HepG2 (cell line): ENCODE measurements at regions not wholly inside any gene's neighbourhood (a gene's known extent, or its start where the extent isn't known, plus 50 kb on each side); places are given as distances from the start of the nearest gene placed in this dataset.

Experiments used
- ATAC-seq: fragments of 200-7000 bp; cut with Tn5 transposase; 3 replicates; pipeline ENCODE4 v1.9.1; 2020; ENCODE audit warnings: mild to moderate bottlenecking, moderate library complexity
- BruUV-seq: library from RNA; stranded (reverse); fragments of 400-500 nt; replicated peaks from 2 replicates; lab custom pipeline; 2021; lab: Mats Ljungman, UMichigan
- CTCF ChIA-PET: fragments of 300-600 bp; formaldehyde crosslinking; extraction: SDS; loops from one replicate; lab custom pipeline; 2021; ENCODE audit warnings: low total read pairs, inconsistent platforms, low intra/inter-chr PET ratio; lab: Yijun Ruan, JAX
- POLR2A ChIA-PET: fragments of 350-600 bp; sonication (Branson Sonifier 250); formaldehyde crosslinking; loops from one replicate; lab custom pipeline; 2020; ENCODE audit warnings: antibody characterized with exemption, inconsistent platforms; lab: Yijun Ruan, JAX
- DNase-seq: peaks from one replicate; pipeline ENCODE4 v3.0.0-alpha.2; 2015; ENCODE audit warnings: low spot score
- FAIRE-seq: peaks from 3 replicates; lab custom pipeline; 2011; peaks lifted over from hg19 to GRCh38; lab: Jason Lieb, UNC
- H2AFZ ChIP-seq: one replicate; pipeline ENCODE4 v1.6.1; 2011; ENCODE audit warnings: low read length, inconsistent platforms
- H3K27ac ChIP-seq: fragments of 300-600 bp; 3 replicates; pipeline ENCODE4 v1.8.0; 2011; ENCODE audit warnings: mixed run types, mild to moderate bottlenecking, mixed read lengths, low read length, inconsistent platforms; ENCODE audit not compliant: insufficient read depth; ENCODE audit errors: extremely low read length
- H3K27me3 ChIP-seq, 2 experiments: fragments of 200-600 bp in 1 of 2; 2 replicates in 1 of 2; 3 replicates in 1 of 2; pipeline versions ENCODE4 v1.6.0 to v1.8.0; 2011; ENCODE audit warnings: low read length in 2 of 2, mild to moderate bottlenecking in 2 of 2, moderate library complexity in 2 of 2, inconsistent platforms in 1 of 2; ENCODE audit not compliant: insufficient read depth in 2 of 2, control insufficient read depth in 1 of 2
- H3K36me3 ChIP-seq, 2 experiments: fragments of 200-600 bp in 1 of 2; replicated peaks in 1 of 2; 2 replicates in 1 of 2; 3 replicates in 1 of 2; pipeline versions ENCODE4 v1.5.1 to v1.8.0; 2011; ENCODE audit warnings: low read length in 2 of 2, inconsistent platforms in 1 of 2; ENCODE audit not compliant: insufficient read depth in 2 of 2, control insufficient read depth in 1 of 2
- H3K4me1 ChIP-seq: 2 replicates; pipeline ENCODE4 v1.5.1; 2012; ENCODE audit warnings: low read length, inconsistent platforms; ENCODE audit not compliant: insufficient read depth
- H3K4me2 ChIP-seq: 2 replicates; pipeline ENCODE4 v1.6.0; 2011; ENCODE audit warnings: low read depth, low read length, inconsistent platforms
- H3K4me3 ChIP-seq, 3 experiments: fragments of 200-600 bp in 1 of 3; sonication (generic), shearing (Covaris generic) in 1 of 3; replicated peaks in 1 of 3; 2 replicates each; pipeline ENCODE4 v1.5.1; 2011 to 2016; ENCODE audit warnings: low read length in 3 of 3, inconsistent platforms in 2 of 3, low read depth in 2 of 3, mild to moderate bottlenecking in 2 of 3, control low read depth in 1 of 3, mixed read lengths in 1 of 3; ENCODE audit not compliant: insufficient read depth in 1 of 3
- H3K79me2 ChIP-seq: one replicate; pipeline ENCODE4 v1.6.1; 2011; ENCODE audit warnings: low read length, inconsistent platforms; ENCODE audit not compliant: insufficient read depth
- H3K9ac ChIP-seq: 2 replicates; pipeline ENCODE4 v1.6.0; 2011; ENCODE audit warnings: mild to moderate bottlenecking, low read depth, low read length, inconsistent platforms; ENCODE audit not compliant: insufficient read depth
- H3K9me3 ChIP-seq: 2 replicates; pipeline ENCODE4 v1.5.1; 2012; ENCODE audit warnings: mild to moderate bottlenecking, low read length
- H4K20me1 ChIP-seq: 2 replicates; pipeline ENCODE4 v1.6.0; 2011; ENCODE audit warnings: inconsistent platforms, mild to moderate bottlenecking, low read length, moderate library complexity; ENCODE audit not compliant: insufficient read depth
- CSRNP1 ChIP-seq: sonication (generic); formaldehyde crosslinking; IDR thresholded peaks from 2 replicates; pipeline ENCODE4 v1.8.1; 2023; ENCODE audit warnings: mild to moderate bottlenecking, missing genetic modification reagents
- HMGA1 ChIP-seq: sonication (generic); formaldehyde crosslinking; conservative IDR thresholded peaks from 2 replicates; pipeline ENCODE4 v1.4.0; 2020; ENCODE audit warnings: missing genetic modification reagents
- MXI1 ChIP-seq: IDR thresholded peaks from 3 replicates; pipeline ENCODE4 v1.6.1; 2012; ENCODE audit warnings: low read depth, low read length, inconsistent platforms, borderline replicate concordance
- NFRKB ChIP-seq: fragments of 450-650 bp; IDR thresholded peaks from 2 replicates; pipeline ENCODE4 v1.6.1; 2017
- PHF20 ChIP-seq: sonication (generic); formaldehyde crosslinking; IDR thresholded peaks from 2 replicates; pipeline ENCODE4 v1.5.0; 2020; ENCODE audit warnings: mild to moderate bottlenecking, missing genetic modification reagents
- PRMT3 ChIP-seq: sonication (generic); formaldehyde crosslinking; IDR thresholded peaks from 2 replicates; pipeline ENCODE4 v1.8.1; 2022; ENCODE audit warnings: low read depth, mild to moderate bottlenecking, moderate library complexity, missing genetic modification reagents, borderline replicate concordance
- SOX6 ChIP-seq, 2 experiments: fragments of 450-650 bp in 1 of 2; sonication (generic) in 1 of 2; formaldehyde crosslinking in 1 of 2; IDR thresholded peaks; 2 replicates each; pipeline versions ENCODE4 v1.4.0 to v1.6.1; 2017 to 2020; ENCODE audit warnings: antibody characterized with exemption in 1 of 2, mild to moderate bottlenecking in 1 of 2, missing genetic modification reagents in 1 of 2
- ZBTB7B ChIP-seq: sonication (generic); formaldehyde crosslinking; IDR thresholded peaks from 2 replicates; pipeline ENCODE4 v1.4.0; 2020; ENCODE audit warnings: missing genetic modification reagents
- ZFP36L2 ChIP-seq: sonication (generic); formaldehyde crosslinking; IDR thresholded peaks from 2 replicates; pipeline ENCODE4 v1.4.0; 2020; ENCODE audit warnings: missing genetic modification reagents
- ZHX2 ChIP-seq, 2 experiments: sonication (generic) in 1 of 2; formaldehyde crosslinking in 1 of 2; IDR thresholded peaks; 2 replicates each; pipeline versions ENCODE4 v1.6.1 to v1.9.0; 2014 to 2022; ENCODE audit warnings: antibody characterized with exemption in 1 of 2, borderline replicate concordance in 1 of 2, inconsistent platforms in 1 of 2, low read depth in 1 of 2, missing genetic modification reagents in 1 of 2
- ZNF10 ChIP-seq: sonication (generic); formaldehyde crosslinking; IDR thresholded peaks from 2 replicates; pipeline ENCODE4 v1.4.0; 2020; ENCODE audit warnings: mild to moderate bottlenecking, low read depth, missing genetic modification reagents, borderline replicate concordance
- ZNF383 ChIP-seq: sonication (generic); formaldehyde crosslinking; IDR thresholded peaks from 2 replicates; pipeline ENCODE4 v1.4.0; 2020; ENCODE audit warnings: missing genetic modification reagents, mild to moderate bottlenecking, borderline replicate concordance
- ZNF558 ChIP-seq: sonication (generic); formaldehyde crosslinking; IDR thresholded peaks from 2 replicates; pipeline ENCODE4 v1.9.0; 2022; ENCODE audit warnings: mild to moderate bottlenecking, missing genetic modification reagents, borderline replicate concordance
- ZNF562 ChIP-seq: sonication (generic); formaldehyde crosslinking; IDR thresholded peaks from 2 replicates; pipeline ENCODE4 v1.8.0; 2022; ENCODE audit warnings: missing genetic modification reagents, borderline replicate concordance
- ZNF619 ChIP-seq: sonication (generic); formaldehyde crosslinking; IDR thresholded peaks from 2 replicates; pipeline ENCODE4 v1.4.0; 2020; ENCODE audit warnings: mild to moderate bottlenecking, missing genetic modification reagents
- ZNF644 ChIP-seq: IDR thresholded peaks from 2 replicates; pipeline ENCODE4 v1.6.1; 2016; ENCODE audit warnings: low read depth
- WGBS: methylation state at CpG from one replicate; pipeline ENCODE4 v1.1.6; 2017; ENCODE audit warnings: low lambda C conversion rate; 5-methylcytosine and 5-hydroxymethylcytosine counted together
- in situ Hi-C: cut with HindIII; loops from 2 replicates; pipeline ENCODE4 v1.10.0; 2017; ENCODE audit warnings: low pct_unique_long_range_greater_than_20kb; ENCODE audit not compliant: extremely low pct_ligation_motif_present
- intact Hi-C: fragments of 100-400 bp; cut with micrococcal nuclease; formaldehyde crosslinking; loops from one replicate; pipeline ENCODE4 v1.10.0; 2022; ENCODE audit not compliant: unreplicated experiment

- no peak for TF ChIP-seq ZHX2 (IDR thresholded peaks at IDR 0.05; ENCODE audit: low read depth)
- no peak for TF ChIP-seq ZHX2 (CRISPR knock-in tag; IDR thresholded peaks at IDR 0.05; ENCODE audit: borderline replicate concordance)
- TF ChIP-seq NFRKB, result no peak
Observed at GRCh38 chr4:123301923-123302322, 94.7 kb upstream of the SPRY1 start (continued).

- H3K4me2 ChIP-seq, result no peak overlapping the region
- in situ Hi-C loops (no loop called here), intact Hi-C loops (no loop called here)
- no peak overlapping the region for H3K4me3 ChIP-seq
- 99% methylated on average over 14 of the region's 17 CpGs for WGBS
- H3K27ac ChIP-seq, result no peak overlapping the region
- no peaks in the 10 kb centered on the region for H3K79me2 ChIP-seq
- H2AFZ ChIP-seq, result no peak overlapping the region
- H3K27me3 ChIP-seq, result no peaks in the 10 kb centered on the region
- H3K9ac ChIP-seq, result no peak overlapping the region
- peaks cover 12% of the 10 kb centered on the region for H3K4me1 ChIP-seq
- FAIRE-seq (no peak), ATAC-seq (no peak), DNase-seq (no peak)
- no peaks in the 10 kb centered on the region for H3K9me3 ChIP-seq
- H3K36me3 ChIP-seq, result no peaks in the 10 kb centered on the region
- ChIA-PET CTCF (no interaction called here), POLR2A (no interaction called here)
- H4K20me1 ChIP-seq, result no peaks in the 10 kb centered on the region
- BruUV-seq, result no TSS peak
- TF ChIP-seq SOX6 (IDR thresholded peaks at IDR 0.05), result no peak
- TF ChIP-seq SOX6 (CRISPR knock-in tag; IDR thresholded peaks at IDR 0.05), result no peak
- no peak for TF ChIP-seq CSRNP1 (CRISPR knock-in tag)
- no peak for TF ChIP-seq ZNF10
- TF ChIP-seq ZNF383 (CRISPR knock-in tag), result no peak
- no peak for TF ChIP-seq MXI1
- TF ChIP-seq ZFP36L2 (CRISPR knock-in tag), result no peak
- TF ChIP-seq ZNF562, result no peak
- no peak for TF ChIP-seq HMGA1 (CRISPR knock-in tag)
- no peak for TF ChIP-seq PRMT3 (CRISPR knock-in tag)
- TF ChIP-seq ZNF619 (CRISPR knock-in tag), result no peak
- TF ChIP-seq ZNF558 (CRISPR knock-in tag), result no peak
- no peak for TF ChIP-seq ZBTB7B (CRISPR knock-in tag)
- no peak for TF ChIP-seq PHF20 (CRISPR knock-in tag)
- TF ChIP-seq ZNF644, result no peak
Observed at GRCh38 chr4:123304151-123304964, 92.2 kb upstream of the SPRY1 start.
